GM12878 (cell line): ENCODE measurements at regions not wholly inside any gene's neighbourhood (a gene's known extent, or its start where the extent isn't known, plus 50 kb on each side); places are given as distances from the start of the nearest gene placed in this dataset.

ENCODE experiments used
- ATAC-seq: fragments of 200-7000 bp; cut with Tn5 transposase; 3 replicates; pipeline ENCODE4 v1.9.1; 2020; ENCODE audit warnings: mild to moderate bottlenecking, moderate library complexity
- BruUV-seq: library from RNA; stranded (reverse); fragments of 400-500 nt; replicated peaks from 2 replicates; lab custom pipeline; 2021; lab: Mats Ljungman, UMichigan
- CTCF ChIA-PET: fragments of 300-600 bp; sonication (Branson Sonifier 250); formaldehyde crosslinking; extraction: SDS; loops from one replicate; lab custom pipeline; 2021; ENCODE audit warnings: inconsistent platforms; lab: Yijun Ruan, JAX
- POLR2A ChIA-PET: fragments of 350-600 bp; formaldehyde crosslinking; extraction: SDS; loops from one replicate; lab custom pipeline; 2021; ENCODE audit warnings: inconsistent platforms; lab: Charles Lee
- RAD21 ChIA-PET: fragments of 300-600 bp; sonication (Branson Sonifier 250); formaldehyde crosslinking; loops from one replicate; lab custom pipeline; 2023; ENCODE audit warnings: antibody characterized with exemption; ENCODE audit not compliant: unreplicated experiment; lab: Charles Lee
- SMC1A ChIA-PET: fragments of 300-600 bp; sonication (Branson Sonifier 250); formaldehyde crosslinking; loops from one replicate; lab custom pipeline; 2023; ENCODE audit not compliant: unreplicated experiment, uncharacterized antibody; lab: Charles Lee
- DNase-seq: peaks from one replicate; pipeline ENCODE4 v3.0.0-alpha.2; 2011; ENCODE audit warnings: low read depth, low spot score
- FAIRE-seq: peaks from 3 replicates; lab custom pipeline; 2011; peaks lifted over from hg19 to GRCh38; lab: Jason Lieb, UNC
- H2AFZ ChIP-seq: 2 replicates; pipeline ENCODE4 v1.6.0; 2011; ENCODE audit warnings: low read depth, low read length, control low read depth; ENCODE audit not compliant: control insufficient read depth
- H3K27ac ChIP-seq: 2 replicates; pipeline ENCODE4 v1.5.1; 2011; ENCODE audit warnings: control low read depth; ENCODE audit not compliant: control insufficient read depth, insufficient read depth
- H3K27me3 ChIP-seq, 2 experiments: replicated peaks in 1 of 2; 2 replicates each; pipeline versions ENCODE4 v1.6.0 to v1.6.1; 2011; ENCODE audit warnings: low read length in 1 of 2; ENCODE audit not compliant: control insufficient read depth in 2 of 2, insufficient read depth in 2 of 2
- H3K36me3 ChIP-seq, 2 experiments: 2 replicates each; pipeline ENCODE4 v1.5.1; 2011; ENCODE audit warnings: low read length in 1 of 2; ENCODE audit not compliant: control insufficient read depth in 2 of 2, insufficient read depth in 2 of 2
- H3K4me1 ChIP-seq: 2 replicates; pipeline ENCODE4 v1.6.1; 2011; ENCODE audit warnings: mild to moderate bottlenecking, low read length, moderate library complexity, mixed read lengths; ENCODE audit not compliant: control insufficient read depth, insufficient read depth
- H3K4me2 ChIP-seq: 2 replicates; pipeline ENCODE4 v1.6.0; 2011; ENCODE audit warnings: control low read depth; ENCODE audit not compliant: control insufficient read depth, insufficient read depth
- H3K4me3 ChIP-seq: fragments of 200-600 bp; sonication (generic); 2 replicates; pipeline ENCODE4 v1.5.1; 2016
- H3K79me2 ChIP-seq: 2 replicates; pipeline ENCODE4 v1.6.0; 2011; ENCODE audit warnings: low read length; ENCODE audit not compliant: control insufficient read depth, insufficient read depth
- H3K9ac ChIP-seq: 2 replicates; pipeline ENCODE4 v1.8.0; 2011; ENCODE audit warnings: low read length, control low read depth, mixed read lengths; ENCODE audit not compliant: control insufficient read depth, insufficient read depth
- H3K9me3 ChIP-seq: replicated peaks from 3 replicates; pipeline ENCODE4 v1.5.1; 2011; ENCODE audit warnings: mild to moderate bottlenecking, low read length; ENCODE audit not compliant: control insufficient read depth, insufficient read depth
- H4K20me1 ChIP-seq: 2 replicates; pipeline ENCODE4 v1.6.0; 2011; ENCODE audit not compliant: control insufficient read depth, insufficient read depth
- ASH2L ChIP-seq: fragments of 300-600, 200-600 bp; sonication (generic); IDR thresholded peaks from 2 replicates; pipeline ENCODE4 v1.6.1; 2017; ENCODE audit warnings: low read depth, mild to moderate bottlenecking, borderline replicate concordance
- CEBPB ChIP-seq, 2 experiments: fragments of 150-350 bp in 1 of 2; IDR thresholded peaks; 2 replicates each; pipeline ENCODE4 v1.6.1; 2012 to 2014; ENCODE audit warnings: low read depth in 2 of 2, low read length in 2 of 2, borderline replicate concordance in 1 of 2, inconsistent platforms in 1 of 2
- MYB ChIP-seq: fragments of 150-350 bp; IDR thresholded peaks from 2 replicates; pipeline ENCODE4 v1.6.1; 2014; ENCODE audit warnings: mild to moderate bottlenecking, low read depth, low read length, borderline replicate concordance
- NFYB ChIP-seq: IDR thresholded peaks from 2 replicates; pipeline ENCODE4 v1.6.1; 2011; ENCODE audit warnings: low read depth, mild to moderate bottlenecking, low read length, improper control_type of control experiment, moderate library complexity; ENCODE audit not compliant: insufficient read depth
- NR2C1 ChIP-seq: fragments of 450-650 bp; IDR thresholded peaks from 2 replicates; pipeline ENCODE4 v1.6.1; 2017; ENCODE audit warnings: antibody characterized with exemption, mild to moderate bottlenecking, moderate library complexity
- RBBP5 ChIP-seq: fragments of 200-600 bp; sonication (generic); conservative IDR thresholded peaks from 2 replicates; pipeline ENCODE4 v1.6.1; 2016
- SIN3A ChIP-seq: IDR thresholded peaks from 2 replicates; pipeline ENCODE4 v1.6.1; 2012; ENCODE audit warnings: low read depth, low read length, improper control_type of control experiment
- SMC3 ChIP-seq: IDR thresholded peaks from 2 replicates; pipeline ENCODE4 v1.6.1; 2011; ENCODE audit warnings: low read length, improper control_type of control experiment, borderline replicate concordance
- ZNF24 ChIP-seq: fragments of 450-650 bp; IDR thresholded peaks from 2 replicates; pipeline ENCODE4 v1.6.1; 2017; ENCODE audit warnings: antibody characterized with exemption, mild to moderate bottlenecking
- WGBS: methylation state at CpG from one replicate; pipeline ENCODE4 v1.1.6; 2016; ENCODE audit warnings: low lambda C conversion rate; ENCODE audit not compliant: insufficient replicate concordance, insufficient coverage; ENCODE audit errors: missing lambda C conversion rate; 5-methylcytosine and 5-hydroxymethylcytosine counted together
- in situ Hi-C: fragments of 300-500 bp; cut with MboI; formaldehyde crosslinking; loops from 9 replicates; pipeline ENCODE4 v1.14.3; 2018; ENCODE audit warnings: mixed read lengths
- intact Hi-C: fragments of 100-400 bp; cut with micrococcal nuclease; formaldehyde crosslinking; loops from one replicate; pipeline ENCODE4 v1.14.2; 2022; ENCODE audit not compliant: unreplicated experiment
- TF ChIP-seq, protein P1 (sequence below): IDR thresholded peaks from 2 replicates; pipeline ENCODE4 v1.6.1; 2011; ENCODE audit warnings: mild to moderate bottlenecking, low read depth, low read length, moderate library complexity; ENCODE audit not compliant: insufficient replicate concordance
- TF ChIP-seq, protein P2 (sequence below): IDR thresholded peaks from 2 replicates; pipeline ENCODE4 v1.6.1; 2012; ENCODE audit warnings: low read depth, low read length, improper control_type of control experiment
- TF ChIP-seq, protein P3 (sequence below): fragments of 450-650 bp; IDR thresholded peaks from 2 replicates; pipeline ENCODE4 v1.6.1; 2018; ENCODE audit warnings: borderline replicate concordance, mild to moderate bottlenecking; ENCODE audit not compliant: partially characterized antibody

DNA sequence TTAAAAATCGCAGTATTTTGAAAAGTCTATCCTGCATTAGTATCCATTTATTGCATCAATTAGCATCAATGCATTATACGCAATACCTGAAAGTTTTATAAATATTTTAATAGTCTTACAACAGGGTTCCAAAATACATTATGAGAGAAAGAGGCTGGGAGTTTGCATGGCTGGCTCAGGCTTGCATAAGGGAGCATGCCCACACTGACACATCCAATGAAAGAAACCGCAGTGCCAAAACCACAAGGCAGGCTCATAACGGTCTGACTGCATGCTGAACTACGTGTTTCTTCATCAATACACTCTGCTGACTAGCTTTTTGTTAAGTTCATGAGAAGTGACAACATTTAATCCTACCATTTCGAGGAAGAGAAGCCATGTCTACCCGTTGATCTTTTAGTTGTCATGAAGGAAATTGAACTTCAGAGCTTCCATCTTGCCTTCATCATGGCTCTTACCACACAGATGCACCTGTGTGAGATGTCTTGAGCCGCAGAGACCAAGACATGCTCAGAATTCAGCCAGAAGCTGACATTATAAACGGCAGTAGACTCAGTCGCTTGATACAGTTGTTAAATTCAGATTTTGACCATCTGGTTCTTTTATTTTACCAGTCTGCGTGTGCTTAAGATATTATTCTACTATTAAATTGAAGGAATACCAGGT lies 168.8 kb upstream of the FRG1 start:
- SMC1A ChIA-PET, result no interaction called here
- intact Hi-C loops (no loop called here), in situ Hi-C loops (no loop called here)
- ATAC-seq (no peak), DNase-seq (no peak), FAIRE-seq (no peak)
- no peaks in the 10 kb centered on the region for H3K79me2 ChIP-seq
- no peak overlapping the region for H3K4me3 ChIP-seq
- CTCF ChIA-PET, result no interaction called here
- H3K9ac ChIP-seq, result no peak overlapping the region
- no peak overlapping the region for H3K4me2 ChIP-seq
- 26% methylated on average over 11 of the region's 11 CpGs for WGBS
- H3K4me1 ChIP-seq, result no peaks in the 10 kb centered on the region
- TF ChIP-seq, protein P1, sequence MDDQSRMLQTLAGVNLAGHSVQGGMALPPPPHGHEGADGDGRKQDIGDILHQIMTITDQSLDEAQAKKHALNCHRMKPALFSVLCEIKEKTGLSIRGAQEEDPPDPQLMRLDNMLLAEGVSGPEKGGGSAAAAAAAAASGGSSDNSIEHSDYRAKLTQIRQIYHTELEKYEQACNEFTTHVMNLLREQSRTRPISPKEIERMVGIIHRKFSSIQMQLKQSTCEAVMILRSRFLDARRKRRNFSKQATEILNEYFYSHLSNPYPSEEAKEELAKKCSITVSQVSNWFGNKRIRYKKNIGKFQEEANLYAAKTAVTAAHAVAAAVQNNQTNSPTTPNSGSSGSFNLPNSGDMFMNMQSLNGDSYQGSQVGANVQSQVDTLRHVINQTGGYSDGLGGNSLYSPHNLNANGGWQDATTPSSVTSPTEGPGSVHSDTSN, result no peak
- TF ChIP-seq NFYB, result no peak
- TF ChIP-seq, protein P2, sequence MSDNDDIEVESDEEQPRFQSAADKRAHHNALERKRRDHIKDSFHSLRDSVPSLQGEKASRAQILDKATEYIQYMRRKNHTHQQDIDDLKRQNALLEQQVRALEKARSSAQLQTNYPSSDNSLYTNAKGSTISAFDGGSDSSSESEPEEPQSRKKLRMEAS, result no peak
- TF ChIP-seq SIN3A, result no peak
- TF ChIP-seq RBBP5, result no peak
- no peak for TF ChIP-seq ASH2L
- TF ChIP-seq ZNF24, result no peak
- TF ChIP-seq CEBPB (IDR thresholded peaks at IDR 0.05; ENCODE audit: borderline replicate concordance in 1 of 2, low read depth in 2 of 2, low read length in 2 of 2), result no peak
- TF ChIP-seq, protein P3, sequence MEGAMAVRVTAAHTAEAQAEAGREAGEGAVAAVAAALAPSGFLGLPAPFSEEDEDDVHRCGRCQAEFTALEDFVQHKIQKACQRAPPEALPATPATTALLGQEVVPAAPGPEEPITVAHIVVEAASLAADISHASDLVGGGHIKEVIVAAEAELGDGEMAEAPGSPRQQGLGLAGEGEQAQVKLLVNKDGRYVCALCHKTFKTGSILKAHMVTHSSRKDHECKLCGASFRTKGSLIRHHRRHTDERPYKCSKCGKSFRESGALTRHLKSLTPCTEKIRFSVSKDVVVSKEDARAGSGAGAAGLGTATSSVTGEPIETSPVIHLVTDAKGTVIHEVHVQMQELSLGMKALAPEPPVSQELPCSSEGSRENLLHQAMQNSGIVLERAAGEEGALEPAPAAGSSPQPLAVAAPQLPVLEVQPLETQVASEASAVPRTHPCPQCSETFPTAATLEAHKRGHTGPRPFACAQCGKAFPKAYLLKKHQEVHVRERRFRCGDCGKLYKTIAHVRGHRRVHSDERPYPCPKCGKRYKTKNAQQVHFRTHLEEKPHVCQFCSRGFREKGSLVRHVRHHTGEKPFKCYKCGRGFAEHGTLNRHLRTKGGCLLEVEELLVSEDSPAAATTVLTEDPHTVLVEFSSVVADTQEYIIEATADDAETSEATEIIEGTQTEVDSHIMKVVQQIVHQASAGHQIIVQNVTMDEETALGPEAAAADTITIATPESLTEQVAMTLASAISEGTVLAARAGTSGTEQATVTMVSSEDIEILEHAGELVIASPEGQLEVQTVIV, result no peak
- no peak for TF ChIP-seq SMC3
- TF ChIP-seq MYB, result no peak
- TF ChIP-seq NR2C1, result no peak
- H4K20me1 ChIP-seq, result no peaks in the 10 kb centered on the region
- POLR2A ChIA-PET, result no interaction called here
- RAD21 ChIA-PET, result no interaction called here
- H3K27me3 ChIP-seq, result no peaks in the 10 kb centered on the region
- H3K36me3 ChIP-seq, result no peaks in the 10 kb centered on the region
- H3K9me3 ChIP-seq, result no peaks in the 10 kb centered on the region
- H3K27ac ChIP-seq, result no peak overlapping the region
- no peak overlapping the region for H2AFZ ChIP-seq
- BruUV-seq, result no TSS peak
